Mucosa of stomach (tissue), 1 donor: ENCODE measurements at regions not wholly inside any gene's neighbourhood (a gene's known extent, or its start where the extent isn't known, plus 50 kb on each side); places are given as distances from the start of the nearest gene placed in this dataset.

Experiments
- H3K27me3 ChIP-seq: one replicate; pipeline ENCODE4 v1.7.0; 2013; ENCODE audit warnings: mild to moderate bottlenecking, low read length; ENCODE audit not compliant: control insufficient read depth, insufficient read depth
- H3K36me3 ChIP-seq: one replicate; pipeline ENCODE4 v1.7.0; 2013; ENCODE audit warnings: low read length; ENCODE audit not compliant: control insufficient read depth, insufficient read depth
- H3K4me1 ChIP-seq: one replicate; pipeline ENCODE4 v1.7.0; 2013; ENCODE audit warnings: mild to moderate bottlenecking, low read length; ENCODE audit not compliant: control insufficient read depth, insufficient read depth
- H3K4me3 ChIP-seq: one replicate; pipeline ENCODE4 v1.7.0; 2013; ENCODE audit warnings: low read length
- H3K9ac ChIP-seq: one replicate; pipeline ENCODE4 v1.7.0; 2013; ENCODE audit warnings: mild to moderate bottlenecking, low read length, moderate library complexity
- H3K9me3 ChIP-seq: one replicate; pipeline ENCODE4 v1.7.0; 2013; ENCODE audit warnings: mild to moderate bottlenecking, low read length, moderate library complexity; ENCODE audit not compliant: control insufficient read depth
- donor health status: Pancreatic carcinoma.

GRCh38 chr5:20694121-20694520, 706.1 kb upstream of the CDH18 start:
- Histone ChIP-seq H3K27me3 (no peaks in the 10 kb centered on the region), H3K9me3 (no peaks in the 10 kb centered on the region), H3K4me3 (no peak overlapping the region), H3K4me1 (no peaks in the 10 kb centered on the region), H3K9ac (no peak overlapping the region), H3K36me3 (no peaks in the 10 kb centered on the region)

GRCh38 chr5:20692913-20693312, 704.9 kb upstream of the CDH18 start:
- Histone ChIP-seq H3K9ac (no peak overlapping the region), H3K4me3 (no peak overlapping the region), H3K9me3 (no peaks in the 10 kb centered on the region), H3K27me3 (no peaks in the 10 kb centered on the region), H3K4me1 (no peaks in the 10 kb centered on the region), H3K36me3 (no peaks in the 10 kb centered on the region)

GRCh38 chr5:20683241-20683940, 695.4 kb upstream of the CDH18 start:
- Histone ChIP-seq H3K9me3 (no peaks in the 10 kb centered on the region), H3K36me3 (no peaks in the 10 kb centered on the region), H3K9ac (no peak overlapping the region), H3K4me3 (no peak overlapping the region), H3K4me1 (no peaks in the 10 kb centered on the region), H3K27me3 (no peaks in the 10 kb centered on the region)

GRCh38 chr5:20680718-20681302, 692.8 kb upstream of the CDH18 start:
- no peaks in the 10 kb centered on the region for H3K27me3 ChIP-seq
- H3K9ac ChIP-seq: no peak overlapping the region
- H3K4me3 ChIP-seq: no peak overlapping the region
- no peaks in the 10 kb centered on the region for H3K4me1 ChIP-seq
- no peaks in the 10 kb centered on the region for H3K36me3 ChIP-seq
- no peaks in the 10 kb centered on the region for H3K9me3 ChIP-seq

- H3K4me1 ChIP-seq: no peaks in the 10 kb centered on the region
- H3K9me3 ChIP-seq: no peaks in the 10 kb centered on the region
- no peaks in the 10 kb centered on the region for H3K36me3 ChIP-seq
These were observed 690.9 kb upstream of the CDH18 start for GRCh38 chr5:20678814-20679298.

GRCh38 chr5:20678386-20678785, 690.4 kb upstream of the CDH18 start:
- no peak overlapping the region for H3K9ac ChIP-seq
- no peaks in the 10 kb centered on the region for H3K27me3 ChIP-seq
- H3K4me1 ChIP-seq: no peaks in the 10 kb centered on the region
- H3K36me3 ChIP-seq: no peaks in the 10 kb centered on the region
- H3K9me3 ChIP-seq: no peaks in the 10 kb centered on the region
- H3K4me3 ChIP-seq: no peak overlapping the region

More at GRCh38 chr5:20678814-20679298, 690.9 kb upstream of the CDH18 start:
- no peak overlapping the region for H3K4me3 ChIP-seq
- no peaks in the 10 kb centered on the region for H3K27me3 ChIP-seq
- no peak overlapping the region for H3K9ac ChIP-seq

GRCh38 chr5:20660588-20660987, 672.6 kb upstream of the CDH18 start:
- Histone ChIP-seq H3K27me3 (no peaks in the 10 kb centered on the region), H3K9me3 (no peaks in the 10 kb centered on the region), H3K9ac (no peak overlapping the region), H3K4me1 (no peaks in the 10 kb centered on the region), H3K4me3 (no peak overlapping the region), H3K36me3 (no peaks in the 10 kb centered on the region)

- Histone ChIP-seq H3K9me3 (no peaks in the 10 kb centered on the region), H3K36me3 (no peaks in the 10 kb centered on the region), H3K4me1 (no peaks in the 10 kb centered on the region), H3K4me3 (no peak overlapping the region), H3K9ac (no peak overlapping the region), H3K27me3 (no peaks in the 10 kb centered on the region)
These were observed 668.3 kb upstream of the CDH18 start for GRCh38 chr5:20656262-20656661.

GRCh38 chr5:20655211-20655610, 667.2 kb upstream of the CDH18 start:
- no peaks in the 10 kb centered on the region for H3K36me3 ChIP-seq
- H3K9me3 ChIP-seq: no peaks in the 10 kb centered on the region
- H3K4me1 ChIP-seq: no peaks in the 10 kb centered on the region
- no peak overlapping the region for H3K4me3 ChIP-seq
- H3K9ac ChIP-seq: no peak overlapping the region
- H3K27me3 ChIP-seq: no peaks in the 10 kb centered on the region

GRCh38 chr5:20654746-20655145, 666.7 kb upstream of the CDH18 start:
- H3K36me3 ChIP-seq: no peaks in the 10 kb centered on the region
- no peak overlapping the region for H3K9ac ChIP-seq
- no peaks in the 10 kb centered on the region for H3K27me3 ChIP-seq
- H3K9me3 ChIP-seq: no peaks in the 10 kb centered on the region
- H3K4me3 ChIP-seq: no peak overlapping the region
- H3K4me1 ChIP-seq: no peaks in the 10 kb centered on the region

- Histone ChIP-seq H3K9me3 (no peaks in the 10 kb centered on the region), H3K27me3 (no peaks in the 10 kb centered on the region), H3K4me3 (no peak overlapping the region), H3K4me1 (no peaks in the 10 kb centered on the region), H3K9ac (no peak overlapping the region), H3K36me3 (no peaks in the 10 kb centered on the region)
These were observed 666.0 kb upstream of the CDH18 start for GRCh38 chr5:20654033-20654432.

- Histone ChIP-seq H3K9ac (no peak overlapping the region), H3K9me3 (no peaks in the 10 kb centered on the region), H3K4me1 (no peaks in the 10 kb centered on the region), H3K27me3 (no peaks in the 10 kb centered on the region), H3K4me3 (no peak overlapping the region), H3K36me3 (no peaks in the 10 kb centered on the region)
These were observed 662.0 kb upstream of the CDH18 start for GRCh38 chr5:20649966-20650365.
